Hepatocyte (in vitro differentiated cells): ENCODE measurements at regions not wholly inside any gene's neighbourhood (a gene's known extent, or its start where the extent isn't known, plus 50 kb on each side); places are given as distances from the start of the nearest gene placed in this dataset.
"Not testable (repeated sequence)": the region's sequence is repeated elsewhere in the genome, so short reads cannot be mapped to it uniquely, and the experiment has no call there.

Source experiments
- DNase-seq: peaks from one replicate; pipeline ENCODE4 v3.0.0-alpha.2; 2016; ENCODE audit warnings: low spot score
- H2AFZ ChIP-seq: fragments of 200-600 bp; sonication (generic); 2 replicates; pipeline ENCODE4 v1.6.0; 2016; ENCODE audit warnings: antibody characterized with exemption, mild to moderate bottlenecking
- H3K27ac ChIP-seq: fragments of 200-600 bp; sonication (generic); 2 replicates; pipeline ENCODE4 v1.5.1; 2016; ENCODE audit warnings: mild to moderate bottlenecking
- H3K27me3 ChIP-seq: fragments of 200-600 bp; sonication (generic); 2 replicates; pipeline ENCODE4 v1.6.1; 2016
- H3K36me3 ChIP-seq: fragments of 200-600 bp; sonication (generic); replicated peaks from 2 replicates; pipeline ENCODE4 v1.5.1; 2016; ENCODE audit warnings: low read depth; ENCODE audit not compliant: insufficient read depth
- H3K4me1 ChIP-seq: fragments of 200-600 bp; sonication (generic); 2 replicates; pipeline ENCODE4 v1.5.1; 2016; ENCODE audit warnings: mild to moderate bottlenecking, moderate library complexity; ENCODE audit not compliant: insufficient read depth
- H3K4me2 ChIP-seq: fragments of 200-600 bp; sonication (generic); 2 replicates; pipeline ENCODE4 v1.6.0; 2016
- H3K4me3 ChIP-seq: fragments of 200-600 bp; sonication (generic); 2 replicates; pipeline ENCODE4 v1.5.1; 2016; ENCODE audit warnings: mild to moderate bottlenecking
- H3K79me2 ChIP-seq: fragments of 200-600 bp; sonication (generic); 2 replicates; pipeline ENCODE4 v1.6.0; 2017; ENCODE audit warnings: mild to moderate bottlenecking
- H3K9me2 ChIP-seq: fragments of 200-600 bp; sonication (generic); replicated peaks from 2 replicates; pipeline ENCODE4 v1.6.0; 2017; ENCODE audit warnings: mild to moderate bottlenecking; ENCODE audit not compliant: insufficient read depth
- H3K9me3 ChIP-seq: fragments of 200-600 bp; sonication (generic); 2 replicates; pipeline ENCODE4 v1.5.1; 2016; ENCODE audit warnings: low read depth, mild to moderate bottlenecking
- H4K20me1 ChIP-seq: fragments of 200-600 bp; sonication (generic); 2 replicates; pipeline ENCODE4 v1.6.0; 2016; ENCODE audit warnings: mild to moderate bottlenecking; ENCODE audit not compliant: insufficient read depth, poor library complexity, severe bottlenecking
- CTCF ChIP-seq: fragments of 200-600 bp; sonication (generic); IDR thresholded peaks from 2 replicates; pipeline ENCODE4 v1.5.1; 2016; ENCODE audit warnings: antibody characterized with exemption, mild to moderate bottlenecking; ENCODE audit not compliant: poor library complexity
- EZH2 ChIP-seq: fragments of 200-600 bp; sonication (generic); IDR thresholded peaks from 2 replicates; pipeline ENCODE4 v1.6.1; 2016; ENCODE audit warnings: antibody characterized with exemption, mild to moderate bottlenecking, borderline replicate concordance
- EZH2phosphoT487 ChIP-seq: fragments of 200-600 bp; sonication (generic); IDR thresholded peaks from one replicate; pipeline ENCODE4 v1.6.1; 2018; ENCODE audit warnings: antibody characterized with exemption, mild to moderate bottlenecking, low read depth, moderate library complexity; ENCODE audit not compliant: unreplicated experiment, severe bottlenecking
- WGBS: methylation state at CpG from one replicate; pipeline ENCODE4 v1.1.6; 2016; ENCODE audit warnings: low lambda C conversion rate; ENCODE audit errors: missing lambda C conversion rate; 5-methylcytosine and 5-hydroxymethylcytosine counted together

- Histone ChIP-seq H3K27ac (no peak overlapping the region), H3K79me2 (no peaks in the 10 kb centered on the region), H2AFZ (no peak overlapping the region), H3K9me3 (no peaks in the 10 kb centered on the region), H3K4me2 (no peak overlapping the region), H3K36me3 (no peaks in the 10 kb centered on the region), H3K27me3 (no peaks in the 10 kb centered on the region), H3K4me1 (no peaks in the 10 kb centered on the region), H4K20me1 (no peaks in the 10 kb centered on the region), H3K4me3 (no peak overlapping the region), H3K9me2 (no peaks in the 10 kb centered on the region)
- TF ChIP-seq CTCF (no peak), EZH2 (no peak), EZH2phosphoT487 (no peak)
- no peak for DNase-seq
- WGBS: 64% methylated on average over 4 of the region's 4 CpGs
Measured at GRCh38 chr12:34253674-34254073, 231.4 kb downstream of the ALG10 start.

GRCh38 chr12:34257093-34257492 is 234.8 kb downstream of the ALG10 start:
- Histone ChIP-seq H3K4me3 (no peak overlapping the region), H4K20me1 (no peaks in the 10 kb centered on the region), H3K36me3 (no peaks in the 10 kb centered on the region), H2AFZ (no peak overlapping the region), H3K4me2 (no peak overlapping the region), H3K9me3 (no peaks in the 10 kb centered on the region), H3K27ac (no peak overlapping the region), H3K4me1 (no peaks in the 10 kb centered on the region), H3K9me2 (no peaks in the 10 kb centered on the region), H3K79me2 (no peaks in the 10 kb centered on the region), H3K27me3 (no peaks in the 10 kb centered on the region)
- no peak for DNase-seq
- whole genome bisulfite sequencing: 76% methylated on average over 3 of the region's 3 CpGs
- no peak for TF ChIP-seq EZH2
- no peak for TF ChIP-seq CTCF
- TF ChIP-seq EZH2phosphoT487: no peak

GRCh38 chr12:34262140-34262539 is 239.8 kb downstream of the ALG10 start:
- H3K36me3 ChIP-seq, H3K79me2 ChIP-seq, H3K9me3 ChIP-seq, H4K20me1 ChIP-seq, DNase-seq, H3K4me2 ChIP-seq, H3K27me3 ChIP-seq, H3K4me1 ChIP-seq, H3K9me2 ChIP-seq, H2AFZ ChIP-seq, H3K4me3 ChIP-seq, H3K27ac ChIP-seq: not testable (repeated sequence)
- WGBS: 91% methylated on average over 11 of the region's 11 CpGs

GRCh38 chr12:34264110-34264509 is 241.8 kb downstream of the ALG10 start:
- Histone ChIP-seq H2AFZ (no peak overlapping the region), H3K9me2 (no peaks in the 10 kb centered on the region), H3K4me2 (no peak overlapping the region), H3K4me3 (no peak overlapping the region), H3K36me3 (no peaks in the 10 kb centered on the region), H3K27me3 (no peaks in the 10 kb centered on the region), H3K4me1 (no peaks in the 10 kb centered on the region), H3K27ac (no peak overlapping the region), H3K9me3 (no peaks in the 10 kb centered on the region), H4K20me1 (no peaks in the 10 kb centered on the region), H3K79me2 (no peaks in the 10 kb centered on the region)
- DNase-seq: no peak
- TF ChIP-seq EZH2phosphoT487: no peak
- no peak for TF ChIP-seq CTCF
- no peak for TF ChIP-seq EZH2
- 68% methylated on average over 14 of the region's 14 CpGs for WGBS

- DNase-seq, H3K79me2 ChIP-seq, H3K36me3 ChIP-seq, H2AFZ ChIP-seq, H3K27ac ChIP-seq, H3K4me1 ChIP-seq, H3K9me2 ChIP-seq, H3K9me3 ChIP-seq, H3K4me2 ChIP-seq, H3K27me3 ChIP-seq, H4K20me1 ChIP-seq, H3K4me3 ChIP-seq: not testable (repeated sequence)
- WGBS: 63% methylated on average over 4 of the region's 4 CpGs
Measured at GRCh38 chr12:34273703-34274102, 251.4 kb downstream of the ALG10 start.
